Heart right ventricle (tissue), 16 donors: ENCODE measurements at regions not wholly inside any gene's neighbourhood (a gene's known extent, or its start where the extent isn't known, plus 50 kb on each side); places are given as distances from the start of the nearest gene placed in this dataset.

Source experiments
- ATAC-seq, 8 donors: fragments of 200-7000 bp; cut with Tn5 transposase; one replicate each; pipeline ENCODE4 v1.9.1; 2020; ENCODE audit warnings: mild to moderate bottlenecking in 8 of 8, moderate library complexity in 8 of 8, moderate number of reproducible peaks in 1 of 8
- DNase-seq, 2 donors: peaks; one replicate each; pipeline ENCODE4 v3.0.0-alpha.2; 2020
- H3K27ac ChIP-seq, 10 donors: fragments of 200-600 bp; sonication (generic) in 2 of 10; one replicate each; pipeline versions ENCODE4 v1.5.0 to v1.8.0; 2020 to 2022; ENCODE audit warnings: mild to moderate bottlenecking in 3 of 10
- H3K27me3 ChIP-seq, 7 donors: fragments of 200-600 bp; one replicate each; pipeline ENCODE4 v1.8.0; 2021 to 2022; ENCODE audit warnings: mild to moderate bottlenecking in 2 of 7
- H3K36me3 ChIP-seq, 9 donors: fragments of 200-600 bp; sonication (generic) in 1 of 9; one replicate each; pipeline versions ENCODE4 v1.5.0 to v1.8.0; 2020 to 2022; ENCODE audit warnings: mild to moderate bottlenecking in 2 of 9
- H3K4me1 ChIP-seq, 9 donors: fragments of 200-600 bp; sonication (generic) in 1 of 9; one replicate each; pipeline versions ENCODE4 v1.5.0 to v1.8.0; 2020 to 2022; ENCODE audit warnings: mild to moderate bottlenecking in 4 of 9
- H3K4me3 ChIP-seq, 10 donors: fragments of 200-600 bp; sonication (generic) in 2 of 10; one replicate each; pipeline versions ENCODE4 v1.5.0 to v1.8.0; 2020 to 2022; ENCODE audit warnings: mild to moderate bottlenecking in 7 of 10, moderate library complexity in 2 of 10
- H3K9me3 ChIP-seq, 11 donors: fragments of 200-600 bp in 10 of 11; sonication (generic) in 2 of 11; one replicate each; pipeline versions ENCODE4 v1.5.0 to v1.8.0; 2013 to 2022; ENCODE audit warnings: mild to moderate bottlenecking in 2 of 11, control low read depth in 1 of 11, moderate library complexity in 1 of 11
- WGBS, 2 donors: extraction: QIAGEN DNeasy Blood & Tissue Kit; methylation state at CpG; one replicate each; pipeline ENCODE4 v1.1.7; 2013; ENCODE audit warnings: inconsistent platforms in 1 of 2; 5-methylcytosine and 5-hydroxymethylcytosine counted together
- intact Hi-C, 10 donors: fragments of 100-400 bp; cut with DNase I; formaldehyde crosslinking; loops; one replicate each; pipeline versions ENCODE4 v1.11.1 to v1.14.2; 2022
- TF ChIP-seq, protein P1 (sequence below), 9 donors: fragments of 200-600 bp; sonication (generic) in 2 of 9; IDR thresholded peaks; one replicate each; pipeline versions ENCODE4 v1.5.0 to v1.8.0; 2021 to 2022; ENCODE audit warnings: antibody characterized with exemption in 9 of 9, mild to moderate bottlenecking in 5 of 9, moderate library complexity in 1 of 9
- donor health status: Arrhythmogenic right ventricular cardiomyopathy.
- donor health status: ischemic (EF 13 %, LVEDD 7.1; RV severe dilation, severe dysfunction).
- donor health status: healthy with polysubstance abuse.
- donor health status: DM: no; HTN: yes; CAD: no.
- donor health status: DM: no; HTN: no; CAD: no.
- donor health status: ischemic (EF 25% LVEDD 6.9; RV normal size, moderate dysfunction).
- donor health status: ischemic (EF 25% LVEDD 5.7; RV mildly dilated, moderate dysfunction).
- donor health status: healthy.
- donor health status: DM: yes; HTN: yes; CAD: no.
- donor health status: Ischemic cardiomyopathy.
- donor health status: ischemic (EF 35%, LVEDD 5.7; RV mildly dilated, moderate dysfunction).
- donor health status: nonischemic (EF 11% LVEDD 7.7; RV severe dilation, severe dysfunction).
- donor health status: DM: yes; HTN: yes; CAD: no.
- donor health status: PGD.
- donor health status: ischemic (EF 29% LVEDD 5.4; RV normal size, mild dysfunction).
- donor health status: nonischemic (EF 23%, LVEDD 6.1; RV moderate dilation, normal function).

DNA sequence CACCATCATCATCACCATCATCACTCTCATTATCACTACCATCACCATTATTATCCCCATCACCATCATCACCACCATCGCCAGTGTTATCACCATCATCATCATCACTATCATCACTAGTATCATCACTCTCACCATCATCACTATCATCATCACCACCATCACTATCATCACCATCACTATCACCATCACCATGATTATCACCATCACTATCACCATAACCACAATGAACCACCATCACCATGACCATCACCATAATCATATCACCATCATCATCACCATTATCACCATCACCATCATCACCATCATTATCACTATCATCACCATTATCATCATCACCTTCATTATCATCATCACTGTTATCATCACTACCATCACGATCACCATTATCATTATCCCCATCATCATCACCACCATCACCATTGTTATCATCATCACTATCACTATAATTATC is 326.7 kb downstream of the BRD1 start:
- WGBS, 2 donors, result 92 to 93% methylated on average over 2 of the region's 2 CpGs
- Histone ChIP-seq H3K9me3 (peaks cover 0 to 16% (median 3%) of the 10 kb centered on the region in 11 donors), H3K4me1 (no peaks in the 10 kb centered on the region), H3K27me3 (no peaks in the 10 kb centered on the region), H3K27ac (no peak overlapping the region), H3K4me3 (no peak overlapping the region), H3K36me3 (no peaks in the 10 kb centered on the region)
- DNase-seq (no peak), ATAC-seq (no peak)
- intact Hi-C loops, result no loop called here
- TF ChIP-seq, protein P1, sequence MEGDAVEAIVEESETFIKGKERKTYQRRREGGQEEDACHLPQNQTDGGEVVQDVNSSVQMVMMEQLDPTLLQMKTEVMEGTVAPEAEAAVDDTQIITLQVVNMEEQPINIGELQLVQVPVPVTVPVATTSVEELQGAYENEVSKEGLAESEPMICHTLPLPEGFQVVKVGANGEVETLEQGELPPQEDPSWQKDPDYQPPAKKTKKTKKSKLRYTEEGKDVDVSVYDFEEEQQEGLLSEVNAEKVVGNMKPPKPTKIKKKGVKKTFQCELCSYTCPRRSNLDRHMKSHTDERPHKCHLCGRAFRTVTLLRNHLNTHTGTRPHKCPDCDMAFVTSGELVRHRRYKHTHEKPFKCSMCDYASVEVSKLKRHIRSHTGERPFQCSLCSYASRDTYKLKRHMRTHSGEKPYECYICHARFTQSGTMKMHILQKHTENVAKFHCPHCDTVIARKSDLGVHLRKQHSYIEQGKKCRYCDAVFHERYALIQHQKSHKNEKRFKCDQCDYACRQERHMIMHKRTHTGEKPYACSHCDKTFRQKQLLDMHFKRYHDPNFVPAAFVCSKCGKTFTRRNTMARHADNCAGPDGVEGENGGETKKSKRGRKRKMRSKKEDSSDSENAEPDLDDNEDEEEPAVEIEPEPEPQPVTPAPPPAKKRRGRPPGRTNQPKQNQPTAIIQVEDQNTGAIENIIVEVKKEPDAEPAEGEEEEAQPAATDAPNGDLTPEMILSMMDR (IDR thresholded peaks at IDR 0.05), result no peak

DNA sequence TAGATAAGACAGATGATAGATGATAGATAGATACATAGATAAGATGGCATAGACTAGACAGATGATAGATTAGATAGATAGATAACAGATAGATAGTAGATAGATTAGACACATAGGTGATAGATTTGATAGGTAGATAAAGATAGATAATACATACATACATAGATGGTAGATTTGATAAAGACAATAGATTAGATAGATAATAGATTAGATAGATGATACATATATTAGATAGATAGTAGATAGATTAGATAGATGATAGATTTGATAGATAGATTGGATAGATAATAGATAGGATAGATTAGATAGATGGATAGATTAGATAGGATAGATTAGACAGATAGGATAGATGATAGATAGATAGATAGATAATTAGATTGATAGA is 327.6 kb downstream of the BRD1 start:
- ATAC-seq (no peak), DNase-seq (no peak)
- peaks cover 0 to 16% (median 3%) of the 10 kb centered on the region in 11 donors for H3K9me3 ChIP-seq
- H3K27me3 ChIP-seq, result no peaks in the 10 kb centered on the region
- TF ChIP-seq, protein P1 (IDR thresholded peaks at IDR 0.05), result no peak
- intact Hi-C loops, result no loop called here
- H3K4me3 ChIP-seq, result no peak overlapping the region
- no peak overlapping the region for H3K27ac ChIP-seq
- H3K4me1 ChIP-seq, result no peaks in the 10 kb centered on the region
- no peaks in the 10 kb centered on the region for H3K36me3 ChIP-seq

DNA sequence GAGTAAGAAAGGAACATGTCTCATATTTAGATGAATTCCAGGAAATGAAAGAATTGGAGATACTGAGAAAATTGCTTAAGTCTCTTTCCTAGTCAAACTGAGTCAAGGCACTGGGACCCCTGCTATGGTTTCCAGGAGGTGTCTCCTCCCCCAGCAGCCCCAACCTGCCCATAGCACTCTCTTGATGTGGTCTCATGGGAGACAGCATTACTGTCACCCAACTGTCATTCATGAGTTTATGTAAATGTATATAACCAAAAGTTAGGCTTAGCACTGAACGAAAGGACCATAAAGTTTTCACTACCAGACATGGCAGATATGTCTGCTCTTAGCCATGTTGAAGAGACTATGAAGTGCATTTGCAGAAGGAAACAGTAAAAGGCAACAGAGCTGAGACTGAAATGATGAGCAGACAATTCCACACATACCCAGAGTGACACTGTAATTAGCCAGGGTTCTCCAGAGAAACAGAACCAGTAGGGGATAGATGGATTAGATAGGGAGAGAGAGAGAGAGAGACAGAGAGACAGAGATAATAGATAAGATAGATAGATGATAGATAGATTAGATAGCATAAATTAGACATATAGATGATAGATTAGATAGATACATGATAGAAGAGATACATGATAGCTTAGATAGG is 328.1 kb downstream of the BRD1 start:
- intact Hi-C loops, result no loop called here
- TF ChIP-seq, protein P1 (IDR thresholded peaks at IDR 0.05), result no peak
- H3K4me1 ChIP-seq, result no peaks in the 10 kb centered on the region
- H3K27me3 ChIP-seq, result no peaks in the 10 kb centered on the region
- H3K9me3 ChIP-seq, result peaks cover 0 to 16% (median 3%) of the 10 kb centered on the region in 11 donors
- no peaks in the 10 kb centered on the region for H3K36me3 ChIP-seq
- ATAC-seq (no peak), DNase-seq (no peak)
- no peak overlapping the region for H3K4me3 ChIP-seq
- no peak overlapping the region for H3K27ac ChIP-seq
- 82 to 85% methylated on average over 1 of the region's 1 CpG for WGBS, 2 donors

DNA sequence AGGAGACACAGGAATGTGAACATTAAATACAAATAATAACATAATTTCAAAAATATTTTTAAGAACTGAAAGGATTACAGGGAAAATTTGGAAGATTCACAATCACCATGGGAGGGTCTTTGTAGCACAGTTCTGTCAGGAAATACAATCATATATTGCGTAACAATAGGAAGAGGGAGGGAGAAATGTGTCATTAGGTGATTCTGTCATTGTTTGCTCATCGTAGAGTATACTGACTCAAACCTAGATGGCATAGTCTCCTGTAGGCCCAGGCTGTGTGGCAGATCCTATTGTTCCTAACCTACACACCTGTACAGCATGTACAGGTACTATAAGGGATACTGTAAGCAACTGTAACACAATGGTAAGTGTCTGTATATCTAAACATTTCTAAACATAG is 330.4 kb downstream of the BRD1 start:
- Histone ChIP-seq H3K36me3 (no peaks in the 10 kb centered on the region), H3K9me3 (peaks cover 0 to 16% (median 3%) of the 10 kb centered on the region in 11 donors), H3K4me3 (no peak overlapping the region), H3K4me1 (no peaks in the 10 kb centered on the region), H3K27me3 (peaks cover 0 to 3% (median 0%) of the 10 kb centered on the region in 7 donors), H3K27ac (no peak overlapping the region)
- intact Hi-C loops, result no loop called here
- DNase-seq (no peak), ATAC-seq (no peak)
- 81 to 84% methylated on average over 2 of the region's 2 CpGs for WGBS, 2 donors
- TF ChIP-seq, protein P1 (IDR thresholded peaks at IDR 0.05), result no peak
